Left ventricle myocardium inferior (tissue), 1 donor: ENCODE measurements at regions not wholly inside any gene's neighbourhood (a gene's known extent, or its start where the extent isn't known, plus 50 kb on each side); places are given as distances from the start of the nearest gene placed in this dataset.

Experiments used
- DNase-seq: peaks from one replicate; pipeline ENCODE4 v3.0.0-alpha.2; 2020
- H3K27ac ChIP-seq: fragments of 200-600 bp; replicated peaks from 2 replicates; pipeline ENCODE4 v1.8.0; 2021
- H3K27me3 ChIP-seq: fragments of 200-600 bp; 2 replicates; pipeline ENCODE4 v1.8.0; 2021; ENCODE audit warnings: low read depth
- H3K36me3 ChIP-seq: fragments of 200-600 bp; 2 replicates; pipeline ENCODE4 v1.8.0; 2021
- H3K4me1 ChIP-seq: fragments of 200-600 bp; 2 replicates; pipeline ENCODE4 v1.8.0; 2021
- H3K4me3 ChIP-seq: fragments of 200-600 bp; 2 replicates; pipeline ENCODE4 v1.8.0; 2021; ENCODE audit warnings: mild to moderate bottlenecking, moderate library complexity
- H3K9me3 ChIP-seq: fragments of 200-600 bp; replicated peaks from 2 replicates; pipeline ENCODE4 v1.8.0; 2021
- CTCF ChIP-seq: fragments of 200-600 bp; IDR thresholded peaks from 2 replicates; pipeline ENCODE4 v1.8.0; 2021; ENCODE audit warnings: antibody characterized with exemption, mild to moderate bottlenecking, borderline replicate concordance
- intact Hi-C: fragments of 100-400 bp; cut with micrococcal nuclease; formaldehyde crosslinking; loops from one replicate; pipeline ENCODE4 v1.11.0; 2022
- donor health status: DM: no; HTN: yes; CAD: no; lungs with severe emphysema.

- H3K27ac ChIP-seq, result no peak overlapping the region
- DNase-seq, result no peak
- H3K4me3 ChIP-seq, result no peak overlapping the region
- H3K36me3 ChIP-seq, result no peaks in the 10 kb centered on the region
- intact Hi-C loops, result no loop called here
- H3K9me3 ChIP-seq, result no peaks in the 10 kb centered on the region
- H3K27me3 ChIP-seq, result no peaks in the 10 kb centered on the region
- TF ChIP-seq CTCF, result no peak
- no peaks in the 10 kb centered on the region for H3K4me1 ChIP-seq
Observed at GRCh38 chr5:165083394-165083793, 1578.0 kb downstream of the MAT2B start.

GRCh38 chr5:165086465-165086864 lies 1581.0 kb downstream of the MAT2B start:
- Histone ChIP-seq H3K9me3 (no peaks in the 10 kb centered on the region), H3K36me3 (no peaks in the 10 kb centered on the region), H3K4me3 (no peak overlapping the region), H3K27me3 (no peaks in the 10 kb centered on the region), H3K4me1 (no peaks in the 10 kb centered on the region), H3K27ac (no peak overlapping the region)
- TF ChIP-seq CTCF, result no peak
- DNase-seq, result no peak
- intact Hi-C loops, result no loop called here

DNA sequence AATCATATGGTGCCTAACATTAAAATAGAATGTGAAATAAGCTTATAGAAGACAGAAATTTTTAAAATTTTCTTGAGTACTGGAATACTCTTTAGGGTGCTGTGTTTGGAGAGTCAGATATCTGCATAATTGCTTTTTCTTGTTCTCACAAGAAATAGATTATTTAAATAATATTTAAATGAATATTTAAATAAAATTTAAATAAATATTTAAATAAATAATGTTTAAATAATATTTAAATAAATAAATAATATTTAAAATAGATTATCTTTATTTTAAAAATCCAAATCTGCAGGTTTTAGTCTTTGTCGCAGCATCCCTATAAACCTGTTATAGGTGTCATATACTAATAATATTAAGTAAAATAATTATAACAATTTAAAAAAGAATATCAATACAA lies 1589.4 kb downstream of the MAT2B start:
- no peak for DNase-seq
- no peak for TF ChIP-seq CTCF
- Histone ChIP-seq H3K27me3 (no peaks in the 10 kb centered on the region), H3K36me3 (no peaks in the 10 kb centered on the region), H3K27ac (no peak overlapping the region), H3K4me3 (no peak overlapping the region), H3K4me1 (no peaks in the 10 kb centered on the region), H3K9me3 (peaks cover 17% of the 10 kb centered on the region)
- intact Hi-C loops, result no loop called here

- Histone ChIP-seq H3K4me1 (no peaks in the 10 kb centered on the region), H3K27ac (no peak overlapping the region), H3K4me3 (no peak overlapping the region), H3K27me3 (no peaks in the 10 kb centered on the region), H3K9me3 (peaks cover 25% of the 10 kb centered on the region), H3K36me3 (no peaks in the 10 kb centered on the region)
- DNase-seq, result no peak
- intact Hi-C loops, result no loop called here
- TF ChIP-seq CTCF, result no peak
Observed at GRCh38 chr5:165101709-165102108, 1596.3 kb downstream of the MAT2B start.

- no peaks in the 10 kb centered on the region for H3K4me1 ChIP-seq
- no peaks in the 10 kb centered on the region for H3K27me3 ChIP-seq
- H3K4me3 ChIP-seq, result no peak overlapping the region
- TF ChIP-seq CTCF, result no peak
- H3K9me3 ChIP-seq, result peaks cover 16% of the 10 kb centered on the region
- no peak overlapping the region for H3K27ac ChIP-seq
- no peak for DNase-seq
- intact Hi-C loops, result no loop called here
- H3K36me3 ChIP-seq, result no peaks in the 10 kb centered on the region
Observed at GRCh38 chr5:165104611-165105010, 1599.2 kb downstream of the MAT2B start.

GRCh38 chr5:165108809-165109208 lies 1603.4 kb downstream of the MAT2B start:
- no peaks in the 10 kb centered on the region for H3K27me3 ChIP-seq
- H3K36me3 ChIP-seq, result no peaks in the 10 kb centered on the region
- no peak overlapping the region for H3K4me3 ChIP-seq
- H3K9me3 ChIP-seq, result peaks cover 4% of the 10 kb centered on the region
- TF ChIP-seq CTCF, result no peak
- no peak for DNase-seq
- intact Hi-C loops, result no loop called here
- no peak overlapping the region for H3K27ac ChIP-seq
- H3K4me1 ChIP-seq, result no peaks in the 10 kb centered on the region
